ENCODE measurements at regions not wholly inside any gene's neighbourhood (a gene's known extent, or its start where the extent isn't known, plus 50 kb on each side); places are given as distances from the start of the nearest gene placed in this dataset.

DNA sequence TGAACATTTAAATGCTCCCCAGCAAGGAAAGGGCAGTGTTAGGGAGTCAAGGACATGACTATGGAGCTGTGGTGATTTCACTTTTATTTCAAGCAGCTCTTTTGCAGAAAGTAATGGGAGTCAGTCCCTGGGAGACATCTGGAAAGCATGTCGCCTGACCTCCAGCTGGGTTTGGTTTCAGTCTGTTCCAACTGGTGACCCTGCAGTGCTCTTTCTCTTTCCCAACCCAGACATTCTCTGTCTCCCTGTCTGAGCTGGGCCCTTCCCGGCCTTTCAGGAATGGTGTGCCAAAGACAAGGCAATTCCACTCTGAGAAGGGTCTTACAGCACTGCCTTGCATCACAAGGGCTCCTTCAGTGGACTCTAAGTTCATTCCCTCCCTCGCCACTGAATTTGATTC, 323.2 kb downstream of the OSR1 start:
- DNase-seq (ENCODE audit: low read depth): no peak

- DNase-seq (ENCODE audit: low read depth): no peak
Observed at GRCh38 chr2:19033240-19033639, 325.2 kb downstream of the OSR1 start.

GRCh38 chr2:19031642-19032041, 326.8 kb downstream of the OSR1 start:
- peak; percentile 41 for DNase-seq (ENCODE audit: low read depth)

GRCh38 chr2:19029655-19030054, 328.8 kb downstream of the OSR1 start:
- DNase-seq (ENCODE audit: low read depth): peak; percentile 40

DNA sequence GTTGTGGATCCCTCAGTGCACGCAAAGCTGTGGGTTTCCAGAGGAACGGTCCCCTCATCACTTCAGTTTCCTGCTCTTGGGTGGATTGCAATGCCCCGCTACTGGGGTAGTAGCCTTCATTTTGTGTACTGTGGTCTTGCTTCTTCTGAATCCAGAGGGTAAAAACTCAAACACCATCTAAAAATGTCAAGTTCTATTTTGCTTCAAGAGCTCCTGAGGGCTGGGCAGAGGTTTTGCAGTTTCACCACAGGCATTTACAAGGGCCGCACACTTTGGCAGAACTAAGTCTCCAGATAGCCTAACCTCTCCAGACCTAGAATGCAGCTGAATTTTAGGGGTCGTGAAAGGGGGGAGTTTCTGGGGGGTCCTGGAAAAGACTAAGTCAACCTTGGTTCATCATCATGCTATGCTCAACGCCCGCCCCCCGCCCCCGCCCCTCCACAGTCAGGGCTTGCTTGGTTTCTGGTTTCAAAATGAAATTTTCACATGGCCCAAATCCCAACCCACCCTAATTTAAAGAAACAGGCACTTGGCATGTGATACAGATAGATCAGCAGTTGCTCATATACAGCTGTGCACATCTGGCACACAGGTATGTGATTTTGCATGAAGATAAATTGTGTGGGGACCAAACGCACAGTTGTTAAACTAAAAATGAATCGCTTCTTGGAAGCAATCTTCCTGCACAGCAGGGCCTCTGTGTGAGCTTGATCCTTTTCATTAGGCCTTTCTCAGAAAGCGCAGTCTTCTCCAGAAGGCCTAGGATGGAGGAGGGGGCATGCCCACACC, 329.6 kb downstream of the OSR1 start:
- DNase-seq (ENCODE audit: low read depth): no peak

GRCh38 chr2:19027626-19028025, 330.8 kb downstream of the OSR1 start:
- no peak for DNase-seq (ENCODE audit: low read depth)

- no peak for DNase-seq (ENCODE audit: low read depth)
Observed at GRCh38 chr2:19026261-19026660, 332.2 kb downstream of the OSR1 start.

DNA sequence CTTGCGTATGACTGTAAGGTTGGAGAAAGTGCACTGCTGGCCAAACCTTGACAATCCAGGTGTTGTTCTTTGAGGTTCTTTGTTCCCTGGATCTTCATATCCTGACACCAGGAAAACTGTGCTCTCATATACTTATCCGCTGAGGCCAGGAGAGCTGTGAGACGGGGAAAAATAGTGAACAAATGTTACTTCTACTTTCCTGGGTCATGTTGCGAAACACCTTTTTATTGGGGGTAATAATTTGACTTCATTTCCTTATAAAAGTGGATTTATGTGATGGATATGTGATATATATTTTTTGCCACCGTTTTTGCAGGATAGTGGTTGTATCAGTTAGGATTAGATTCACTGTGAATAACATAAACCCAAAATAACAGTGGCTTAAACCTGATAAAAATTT, 336.1 kb downstream of the OSR1 start:
- no peak for DNase-seq (ENCODE audit: low read depth)

- DNase-seq (ENCODE audit: low read depth): peak; percentile 71
Observed at GRCh38 chr2:19021721-19022120, 336.7 kb downstream of the OSR1 start.

- peak; percentile 87 for DNase-seq (ENCODE audit: low read depth)
Observed at GRCh38 chr2:19021100-19021476, 337.3 kb downstream of the OSR1 start.

- DNase-seq (ENCODE audit: low read depth): no peak
Observed at GRCh38 chr2:19020144-19021099, 338.0 kb downstream of the OSR1 start.

DNA sequence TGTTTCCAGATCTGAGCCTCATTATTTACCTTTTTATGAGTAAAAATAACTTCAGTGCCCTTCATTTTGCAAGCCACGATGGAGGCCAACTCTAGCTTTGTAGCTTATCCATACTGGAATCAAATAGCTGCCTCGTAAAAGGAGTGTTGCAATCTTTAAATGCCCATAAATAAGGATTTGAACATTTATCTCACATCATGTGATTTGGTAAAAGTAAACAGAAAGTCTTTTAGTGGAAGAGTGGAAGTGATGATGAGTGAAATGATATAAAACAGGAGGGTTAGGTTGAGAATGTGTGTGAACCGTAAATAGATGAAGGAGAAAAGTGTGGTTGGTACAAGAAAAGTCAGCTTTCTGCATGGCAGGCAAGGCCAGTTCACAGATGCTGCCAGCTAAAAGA, 348.9 kb downstream of the OSR1 start:
- DNase-seq (ENCODE audit: low read depth): no peak

DNA sequence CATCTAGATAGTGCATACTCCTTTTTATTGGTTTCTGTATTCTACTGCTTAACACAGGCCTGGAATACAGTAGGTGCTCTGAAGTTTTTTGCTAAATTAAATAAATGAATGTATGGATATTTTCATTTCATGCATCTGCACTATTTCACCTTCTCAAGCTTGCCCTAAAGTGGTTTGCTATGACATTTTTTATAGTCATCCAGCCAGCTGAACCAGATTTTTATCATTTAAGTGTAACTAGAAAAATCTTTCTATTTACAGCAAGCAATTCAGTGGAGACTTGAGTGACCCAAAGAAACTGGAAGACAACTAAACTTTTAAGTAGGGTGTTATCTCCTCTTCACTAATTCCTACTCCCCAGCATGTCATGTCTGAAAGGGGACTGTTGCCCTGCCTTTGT, 354.9 kb downstream of the OSR1 start:
- DNase-seq (ENCODE audit: low read depth): no peak

GRCh38 chr2:19000776-19001175, 357.6 kb downstream of the OSR1 start:
- no peak for DNase-seq (ENCODE audit: low read depth)

- no peak for DNase-seq (ENCODE audit: low read depth)
Observed at GRCh38 chr2:18999198-18999597, 359.2 kb downstream of the OSR1 start.

DNA sequence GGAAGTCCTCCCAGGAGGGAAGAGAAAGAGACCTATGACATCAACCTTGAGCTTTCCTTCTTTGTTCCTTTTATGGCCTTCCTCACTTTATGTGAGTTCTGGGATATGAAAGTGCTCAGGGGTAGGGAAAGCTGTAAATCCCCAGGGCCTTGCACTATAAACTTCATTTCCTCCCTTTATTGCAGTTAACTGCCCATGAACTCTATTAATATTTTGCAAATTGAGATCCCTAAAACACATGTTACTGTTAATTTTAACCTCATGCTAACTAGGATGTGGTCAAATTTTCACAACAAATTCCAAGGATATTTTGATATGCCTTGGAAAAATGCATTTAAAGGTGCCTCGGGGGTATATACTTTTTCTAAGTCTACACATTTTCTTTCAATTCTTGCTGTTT, 359.9 kb downstream of the OSR1 start:
- DNase-seq (ENCODE audit: low read depth): no peak

GRCh38 chr2:18993756-18994338, 364.6 kb downstream of the OSR1 start:
- DNase-seq (ENCODE audit: low read depth): no peak

DNA sequence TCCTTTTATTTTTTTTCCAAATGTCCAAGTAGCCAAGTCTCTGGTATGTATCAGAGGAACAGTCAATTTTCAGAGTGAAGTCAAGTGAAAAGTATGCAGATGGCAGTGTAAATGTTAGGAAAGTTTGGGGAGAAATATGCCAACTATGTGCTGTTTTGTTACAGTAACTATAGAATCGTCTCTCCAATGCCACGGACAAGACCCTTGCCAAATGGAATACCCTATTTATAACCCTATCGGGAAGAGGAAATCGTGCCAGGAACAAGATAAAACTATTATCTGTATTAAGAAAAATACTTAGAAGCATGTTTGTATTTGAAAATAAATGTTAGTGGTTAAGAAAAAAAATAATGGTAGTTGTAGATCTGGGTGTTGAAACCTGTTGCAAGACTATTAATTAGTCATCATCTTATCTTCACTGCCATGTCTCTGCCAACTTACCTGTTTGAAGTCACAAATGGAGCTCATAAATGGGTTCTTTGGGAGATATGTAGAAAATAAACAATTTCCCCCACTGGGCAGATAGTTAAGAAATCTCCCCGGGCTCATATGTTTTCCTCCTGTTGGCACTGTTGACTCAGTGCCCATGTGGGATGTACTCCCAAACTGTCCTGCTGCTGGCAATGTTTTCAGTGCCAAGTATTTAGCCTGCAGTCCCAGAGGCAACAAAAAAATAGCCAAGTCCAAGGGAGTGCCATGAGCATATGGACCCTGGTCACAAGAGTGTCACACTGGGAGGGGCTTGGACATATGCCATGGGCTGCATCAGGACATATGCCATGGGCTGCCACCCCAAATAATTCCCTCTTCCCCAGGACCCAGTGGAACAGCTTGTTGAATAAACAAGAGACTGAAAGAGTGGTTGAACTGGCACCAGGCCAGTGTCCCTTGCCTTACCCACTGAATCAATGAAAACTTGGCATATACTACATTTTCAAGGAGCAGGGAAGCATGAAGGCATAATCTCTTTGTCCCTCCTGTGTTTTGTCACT, 366.9 kb downstream of the OSR1 start:
- peak; percentile 47 for DNase-seq (ENCODE audit: low read depth)

GRCh38 chr2:18988631-18989232, 369.7 kb downstream of the OSR1 start:
- no peak for DNase-seq (ENCODE audit: low read depth)

DNA sequence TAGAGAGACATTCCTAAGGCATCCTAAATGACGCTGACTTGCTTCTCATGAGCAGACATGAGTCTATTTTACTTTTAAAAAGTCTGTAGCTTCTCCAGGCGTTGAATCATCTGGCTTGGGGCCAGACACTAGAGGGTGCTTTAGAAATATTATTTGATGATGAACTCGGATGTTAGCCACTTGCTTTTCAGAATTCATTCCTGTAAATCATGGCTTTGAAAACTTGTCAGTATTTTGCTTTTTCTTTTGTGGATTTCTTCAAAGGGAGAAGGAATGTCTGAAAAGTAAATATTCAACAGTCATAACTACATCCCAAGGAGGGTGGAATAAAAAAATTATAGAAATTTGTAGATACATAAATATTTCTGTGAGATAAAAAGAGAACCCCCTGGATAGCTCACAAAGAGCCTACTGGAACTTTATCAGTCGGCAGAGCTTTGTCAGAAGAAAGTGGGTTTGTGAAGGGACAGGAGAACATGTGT, 370.8 kb downstream of the OSR1 start:
- peak; percentile 93 for DNase-seq (ENCODE audit: low read depth)

DNA sequence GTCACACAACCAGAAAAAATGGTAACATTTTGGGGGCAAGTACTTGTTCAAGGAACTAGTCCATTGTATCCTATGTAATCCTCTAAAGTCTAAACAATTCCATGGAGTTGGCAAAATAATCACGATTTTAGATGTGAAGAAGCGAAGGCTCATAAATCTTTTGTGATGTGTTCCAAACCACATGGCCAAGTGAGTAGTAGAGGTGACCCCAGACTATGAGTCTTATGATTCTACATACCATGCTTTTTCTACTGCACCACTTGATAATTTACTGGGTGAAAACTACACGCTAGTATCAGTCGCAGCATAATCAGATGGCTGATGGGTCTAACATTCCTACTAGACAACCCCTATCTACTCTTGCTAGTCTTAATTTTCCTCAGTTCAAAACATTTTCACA, 371.4 kb downstream of the OSR1 start:
- DNase-seq (ENCODE audit: low read depth): no peak

Measured in ELR (cell line).